IMR-90 (cell line): ENCODE measurements at regions not wholly inside any gene's neighbourhood (a gene's known extent, or its start where the extent isn't known, plus 50 kb on each side); places are given as distances from the start of the nearest gene placed in this dataset.

ENCODE experiments used
- BHLHE40 ChIP-seq: fragments of 150-350 bp; IDR thresholded peaks from 2 replicates; pipeline ENCODE4 v1.6.1; 2016; ENCODE audit warnings: mild to moderate bottlenecking, low read depth, low read length
- CEBPB ChIP-seq: IDR thresholded peaks from 2 replicates; pipeline ENCODE4 v1.6.1; 2012; ENCODE audit warnings: low read depth, low read length, improper control_type of control experiment
- CHD1 ChIP-seq: IDR thresholded peaks from 2 replicates; pipeline ENCODE4 v1.6.1; 2012; ENCODE audit warnings: low read depth, low read length, improper control_type of control experiment
- FOS ChIP-seq: fragments of 150-350 bp; IDR thresholded peaks from 2 replicates; pipeline ENCODE4 v1.6.1; 2016; ENCODE audit warnings: low read depth, low read length
- MAFK ChIP-seq: IDR thresholded peaks from 2 replicates; pipeline ENCODE4 v1.6.1; 2012; ENCODE audit warnings: low read depth, low read length, improper control_type of control experiment
- MXI1 ChIP-seq: IDR thresholded peaks from 2 replicates; pipeline ENCODE4 v1.6.1; 2012; ENCODE audit warnings: low read depth, mild to moderate bottlenecking, low read length, moderate library complexity, borderline replicate concordance
- POLR2A ChIP-seq: IDR thresholded peaks from 2 replicates; pipeline ENCODE4 v1.6.1; 2012; ENCODE audit warnings: mild to moderate bottlenecking, low read depth, low read length
- RCOR1 ChIP-seq: IDR thresholded peaks from 2 replicates; pipeline ENCODE4 v1.6.1; 2012; ENCODE audit warnings: mild to moderate bottlenecking, low read length, improper control_type of control experiment; ENCODE audit not compliant: insufficient replicate concordance
- RFX5 ChIP-seq: IDR thresholded peaks from 2 replicates; pipeline ENCODE4 v1.8.0; 2012; ENCODE audit warnings: low read depth, mild to moderate bottlenecking, low read length, moderate library complexity
- SMC3 ChIP-seq: fragments of 150-350 bp; IDR thresholded peaks from 2 replicates; pipeline ENCODE4 v1.6.1; 2016; ENCODE audit warnings: low read depth, mild to moderate bottlenecking, antibody characterized with exemption, low read length, moderate library complexity
- TF ChIP-seq, protein P1 (sequence below): conservative IDR thresholded peaks from 2 replicates; pipeline ENCODE4 v1.5.1; 2012; ENCODE audit warnings: mild to moderate bottlenecking, low read depth, low read length, improper control_type of control experiment
- TF ChIP-seq, protein P2 (sequence below): fragments of 150-350 bp; IDR thresholded peaks from 2 replicates; pipeline ENCODE4 v1.6.1; 2016; ENCODE audit warnings: low read depth, mild to moderate bottlenecking, low read length, moderate library complexity, borderline replicate concordance
- TF ChIP-seq, protein P3 (sequence below): fragments of 150-350 bp; IDR thresholded peaks from 2 replicates; pipeline ENCODE4 v1.6.1; 2017; ENCODE audit warnings: mild to moderate bottlenecking, antibody characterized with exemption, low read length, low read depth

DNA sequence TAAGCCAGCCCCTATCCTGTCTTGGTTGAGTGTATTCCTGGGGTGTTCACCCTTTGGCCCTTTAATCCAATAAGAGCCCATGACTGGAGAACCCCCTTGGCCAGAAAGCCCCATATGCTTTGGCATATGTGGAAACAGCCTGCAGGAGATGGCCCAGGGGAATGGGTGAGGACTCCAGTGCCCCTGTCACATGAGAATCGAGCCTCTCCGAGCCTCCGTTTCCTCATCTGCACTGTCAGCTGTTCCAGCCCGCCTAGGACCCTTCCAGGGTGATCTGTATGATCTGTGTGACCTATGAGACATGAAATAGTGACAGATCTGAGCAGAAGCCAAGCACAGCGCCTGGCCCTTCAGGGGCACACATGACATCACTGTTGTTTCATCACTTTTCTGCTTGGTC, 300.7 kb downstream of the ZNF536 start:
- TF ChIP-seq, protein P1, sequence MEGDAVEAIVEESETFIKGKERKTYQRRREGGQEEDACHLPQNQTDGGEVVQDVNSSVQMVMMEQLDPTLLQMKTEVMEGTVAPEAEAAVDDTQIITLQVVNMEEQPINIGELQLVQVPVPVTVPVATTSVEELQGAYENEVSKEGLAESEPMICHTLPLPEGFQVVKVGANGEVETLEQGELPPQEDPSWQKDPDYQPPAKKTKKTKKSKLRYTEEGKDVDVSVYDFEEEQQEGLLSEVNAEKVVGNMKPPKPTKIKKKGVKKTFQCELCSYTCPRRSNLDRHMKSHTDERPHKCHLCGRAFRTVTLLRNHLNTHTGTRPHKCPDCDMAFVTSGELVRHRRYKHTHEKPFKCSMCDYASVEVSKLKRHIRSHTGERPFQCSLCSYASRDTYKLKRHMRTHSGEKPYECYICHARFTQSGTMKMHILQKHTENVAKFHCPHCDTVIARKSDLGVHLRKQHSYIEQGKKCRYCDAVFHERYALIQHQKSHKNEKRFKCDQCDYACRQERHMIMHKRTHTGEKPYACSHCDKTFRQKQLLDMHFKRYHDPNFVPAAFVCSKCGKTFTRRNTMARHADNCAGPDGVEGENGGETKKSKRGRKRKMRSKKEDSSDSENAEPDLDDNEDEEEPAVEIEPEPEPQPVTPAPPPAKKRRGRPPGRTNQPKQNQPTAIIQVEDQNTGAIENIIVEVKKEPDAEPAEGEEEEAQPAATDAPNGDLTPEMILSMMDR, result no peak
- no peak for TF ChIP-seq POLR2A
- TF ChIP-seq RFX5, result no peak
- TF ChIP-seq SMC3, result no peak
- no peak for TF ChIP-seq CEBPB
- no peak for TF ChIP-seq BHLHE40
- TF ChIP-seq RCOR1, result no peak
- TF ChIP-seq, protein P2, sequence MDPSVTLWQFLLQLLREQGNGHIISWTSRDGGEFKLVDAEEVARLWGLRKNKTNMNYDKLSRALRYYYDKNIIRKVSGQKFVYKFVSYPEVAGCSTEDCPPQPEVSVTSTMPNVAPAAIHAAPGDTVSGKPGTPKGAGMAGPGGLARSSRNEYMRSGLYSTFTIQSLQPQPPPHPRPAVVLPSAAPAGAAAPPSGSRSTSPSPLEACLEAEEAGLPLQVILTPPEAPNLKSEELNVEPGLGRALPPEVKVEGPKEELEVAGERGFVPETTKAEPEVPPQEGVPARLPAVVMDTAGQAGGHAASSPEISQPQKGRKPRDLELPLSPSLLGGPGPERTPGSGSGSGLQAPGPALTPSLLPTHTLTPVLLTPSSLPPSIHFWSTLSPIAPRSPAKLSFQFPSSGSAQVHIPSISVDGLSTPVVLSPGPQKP, result no peak
- TF ChIP-seq MXI1, result no peak
- TF ChIP-seq, protein P3, sequence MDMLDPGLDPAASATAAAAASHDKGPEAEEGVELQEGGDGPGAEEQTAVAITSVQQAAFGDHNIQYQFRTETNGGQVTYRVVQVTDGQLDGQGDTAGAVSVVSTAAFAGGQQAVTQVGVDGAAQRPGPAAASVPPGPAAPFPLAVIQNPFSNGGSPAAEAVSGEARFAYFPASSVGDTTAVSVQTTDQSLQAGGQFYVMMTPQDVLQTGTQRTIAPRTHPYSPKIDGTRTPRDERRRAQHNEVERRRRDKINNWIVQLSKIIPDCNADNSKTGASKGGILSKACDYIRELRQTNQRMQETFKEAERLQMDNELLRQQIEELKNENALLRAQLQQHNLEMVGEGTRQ, result no peak
- TF ChIP-seq FOS, result no peak
- no peak for TF ChIP-seq MAFK
- TF ChIP-seq CHD1, result no peak
